ENCODE measurements at regions not wholly inside any gene's neighbourhood (a gene's known extent, or its start where the extent isn't known, plus 50 kb on each side); places are given as distances from the start of the nearest gene placed in this dataset.

DNA sequence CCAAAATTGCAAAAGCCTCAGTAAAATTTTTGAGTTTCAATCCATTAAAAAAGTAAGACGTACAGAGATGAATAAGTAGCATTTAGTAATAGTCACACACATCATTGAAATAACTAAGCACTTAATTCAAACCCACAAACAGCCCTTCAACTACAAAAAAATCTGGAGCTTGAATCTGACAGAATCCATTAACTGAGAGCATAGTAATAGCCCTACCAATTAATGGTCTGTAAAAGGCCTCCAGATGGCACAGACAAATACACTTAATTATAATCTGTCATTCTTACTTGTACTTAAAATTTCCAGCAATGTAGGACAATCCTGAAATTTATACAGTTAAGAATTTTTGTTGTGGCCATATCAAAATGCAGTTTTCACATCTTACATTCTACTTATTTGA is 246.9 kb downstream of the VGLL3 start:
- H3K27ac ChIP-seq, result no peak overlapping the region
- TF ChIP-seq, protein P1, sequence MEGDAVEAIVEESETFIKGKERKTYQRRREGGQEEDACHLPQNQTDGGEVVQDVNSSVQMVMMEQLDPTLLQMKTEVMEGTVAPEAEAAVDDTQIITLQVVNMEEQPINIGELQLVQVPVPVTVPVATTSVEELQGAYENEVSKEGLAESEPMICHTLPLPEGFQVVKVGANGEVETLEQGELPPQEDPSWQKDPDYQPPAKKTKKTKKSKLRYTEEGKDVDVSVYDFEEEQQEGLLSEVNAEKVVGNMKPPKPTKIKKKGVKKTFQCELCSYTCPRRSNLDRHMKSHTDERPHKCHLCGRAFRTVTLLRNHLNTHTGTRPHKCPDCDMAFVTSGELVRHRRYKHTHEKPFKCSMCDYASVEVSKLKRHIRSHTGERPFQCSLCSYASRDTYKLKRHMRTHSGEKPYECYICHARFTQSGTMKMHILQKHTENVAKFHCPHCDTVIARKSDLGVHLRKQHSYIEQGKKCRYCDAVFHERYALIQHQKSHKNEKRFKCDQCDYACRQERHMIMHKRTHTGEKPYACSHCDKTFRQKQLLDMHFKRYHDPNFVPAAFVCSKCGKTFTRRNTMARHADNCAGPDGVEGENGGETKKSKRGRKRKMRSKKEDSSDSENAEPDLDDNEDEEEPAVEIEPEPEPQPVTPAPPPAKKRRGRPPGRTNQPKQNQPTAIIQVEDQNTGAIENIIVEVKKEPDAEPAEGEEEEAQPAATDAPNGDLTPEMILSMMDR (conservative IDR thresholded peaks at IDR 0.05), result no peak

DNA sequence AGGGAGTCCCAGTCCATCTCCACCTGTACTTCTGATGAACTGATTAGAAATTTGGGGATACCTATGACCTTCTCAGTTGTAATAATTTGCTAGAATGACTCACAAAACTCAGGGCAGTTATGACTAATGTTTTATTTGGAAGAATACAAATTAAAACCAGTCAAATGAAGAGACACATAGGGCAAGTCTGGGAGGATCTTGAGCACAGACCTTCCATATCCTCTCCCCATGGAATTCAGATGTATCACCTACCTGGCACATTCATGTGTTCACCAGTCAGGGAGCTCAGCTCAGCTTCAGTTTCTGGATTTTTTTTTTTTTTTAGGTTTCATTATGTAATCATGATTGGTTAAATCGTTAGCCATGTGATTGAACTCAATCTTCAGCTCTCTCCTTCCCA is 247.7 kb downstream of the VGLL3 start:
- H3K27ac ChIP-seq, result no peak overlapping the region
- TF ChIP-seq, protein P1 (conservative IDR thresholded peaks at IDR 0.05), result no peak

DNA sequence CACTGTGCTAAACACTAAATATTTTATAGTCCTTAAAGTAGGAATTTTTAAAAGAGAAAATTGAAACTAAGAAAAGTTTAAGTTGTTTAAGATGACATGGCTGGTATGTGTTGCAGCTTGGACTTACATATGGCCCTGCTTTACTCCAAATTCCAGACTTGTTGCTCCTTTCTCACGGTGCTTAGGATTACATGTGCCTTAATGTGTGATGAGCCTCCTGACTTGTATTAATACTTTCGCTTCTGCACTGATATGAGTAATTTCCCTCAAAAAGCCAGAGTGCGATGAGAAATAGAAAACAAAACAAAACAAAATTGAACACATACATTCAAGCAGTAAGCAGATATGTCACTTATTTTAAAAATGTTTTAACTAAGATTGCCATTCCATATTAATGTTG is 250.2 kb downstream of the VGLL3 start:
- TF ChIP-seq, protein P1 (conservative IDR thresholded peaks at IDR 0.05), result no peak
- no peak overlapping the region for H3K27ac ChIP-seq

DNA sequence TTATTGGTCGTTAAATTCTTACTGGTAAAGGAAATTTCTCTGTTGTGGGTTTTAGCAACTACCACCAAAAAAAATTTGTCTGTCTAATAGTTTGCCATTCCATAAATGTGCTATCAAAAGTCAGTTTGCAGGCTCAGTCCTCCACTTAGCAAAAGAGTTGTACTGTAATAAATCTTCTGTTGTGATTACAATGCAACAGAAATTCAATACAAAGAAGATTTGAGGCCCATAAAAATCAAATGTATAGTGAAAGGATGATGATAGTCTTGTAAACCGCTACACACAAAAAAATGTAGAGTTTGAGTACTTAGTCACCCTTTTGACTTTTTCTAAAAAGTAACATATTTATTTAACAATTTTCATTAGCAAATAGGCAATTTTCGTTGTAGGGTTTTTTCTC is 251.7 kb downstream of the VGLL3 start:
- H3K27ac ChIP-seq, result no peak overlapping the region
- TF ChIP-seq, protein P1 (conservative IDR thresholded peaks at IDR 0.05), result no peak

DNA sequence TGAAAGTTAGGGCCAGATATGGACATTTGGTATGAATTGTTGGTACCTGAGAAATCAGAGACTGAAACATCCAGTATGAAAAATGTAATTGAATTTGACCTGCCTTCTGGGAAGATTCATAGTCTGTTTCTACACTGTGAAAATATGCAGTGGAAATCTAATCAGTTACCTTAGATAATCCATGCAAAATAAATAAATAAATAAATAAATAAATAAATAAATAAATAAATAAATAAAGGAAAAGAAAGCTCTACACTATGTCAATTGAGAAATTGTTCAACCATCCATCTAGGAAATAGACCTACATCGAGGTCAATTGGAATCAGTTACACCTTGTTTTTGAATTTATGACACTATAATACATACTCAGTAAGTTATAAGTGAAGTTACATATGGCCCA is 252.3 kb downstream of the VGLL3 start:
- TF ChIP-seq, protein P1 (conservative IDR thresholded peaks at IDR 0.05), result no peak
- no peak overlapping the region for H3K27ac ChIP-seq

DNA sequence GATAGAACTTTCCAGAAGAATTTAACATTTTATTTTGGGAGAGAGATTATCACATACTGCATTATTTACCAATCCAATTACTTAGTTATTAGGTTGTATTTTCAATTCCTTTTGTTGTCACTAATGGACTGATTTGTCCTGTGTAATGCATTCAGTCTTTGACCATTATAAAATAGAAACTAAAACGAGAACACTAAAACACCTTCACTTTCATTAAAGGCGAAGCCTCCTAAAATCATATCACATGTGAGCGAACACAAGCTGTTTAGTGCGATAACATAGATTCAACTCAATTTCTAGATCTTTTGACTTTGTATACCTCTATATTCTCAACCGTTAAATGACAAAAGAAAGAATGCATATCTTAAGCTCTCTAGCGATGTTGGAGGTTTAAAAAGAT is 253.4 kb downstream of the VGLL3 start:
- no peak overlapping the region for H3K27ac ChIP-seq
- TF ChIP-seq, protein P1 (conservative IDR thresholded peaks at IDR 0.05), result no peak

DNA sequence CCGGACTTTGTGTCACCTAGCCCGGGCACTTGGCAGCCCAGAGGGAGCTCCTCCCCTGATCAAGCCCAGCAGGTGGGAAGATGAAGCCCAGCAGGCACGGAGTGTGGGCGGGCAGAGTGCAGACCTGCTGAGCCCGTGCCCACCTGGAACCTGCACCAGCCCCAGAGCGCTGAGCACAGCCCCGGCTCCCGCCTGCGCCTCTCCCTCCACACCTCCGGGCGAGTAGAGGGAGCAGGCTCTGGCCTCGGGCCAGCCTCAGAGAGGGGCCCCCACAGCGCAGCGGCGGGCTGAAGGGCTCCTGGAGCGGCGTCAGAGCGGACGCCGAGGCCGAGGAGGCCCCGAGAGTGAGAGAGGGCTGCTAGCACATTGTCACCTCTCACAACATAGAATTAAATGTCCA is 257.7 kb downstream of the VGLL3 start:
- H3K27ac ChIP-seq, result no peak overlapping the region
- TF ChIP-seq, protein P1 (conservative IDR thresholded peaks at IDR 0.05), result no peak

DNA sequence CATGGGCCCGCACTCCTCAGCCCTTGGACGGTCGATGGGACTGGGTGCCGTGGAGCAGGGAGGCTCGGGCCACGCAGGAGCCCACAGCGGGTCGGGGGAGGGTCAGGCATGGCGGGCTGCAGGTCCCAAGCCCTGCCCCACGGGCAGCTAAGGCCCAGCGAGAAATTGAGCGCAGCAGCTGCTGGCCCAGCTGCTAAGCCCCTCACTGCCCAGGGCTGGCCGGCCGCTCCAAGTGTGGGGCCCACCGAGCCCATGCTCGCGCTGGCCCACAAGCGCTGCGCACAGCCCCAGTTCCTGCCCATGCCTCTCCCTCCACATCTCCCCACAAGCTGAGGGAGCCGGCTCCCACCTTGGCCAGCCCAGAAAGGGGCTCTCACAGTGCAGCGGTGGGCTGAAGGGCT is 259.4 kb downstream of the VGLL3 start:
- H3K27ac ChIP-seq, result no peak overlapping the region
- TF ChIP-seq, protein P1 (conservative IDR thresholded peaks at IDR 0.05), result no peak
